NB4 (cell line): ENCODE measurements at regions not wholly inside any gene's neighbourhood (a gene's known extent, or its start where the extent isn't known, plus 50 kb on each side); places are given as distances from the start of the nearest gene placed in this dataset.

Experiments used
- MYC ChIP-seq: IDR thresholded peaks from 2 replicates; pipeline ENCODE4 v1.6.1; 2011; ENCODE audit warnings: low read depth, low read length
- POLR2A ChIP-seq: IDR thresholded peaks from 2 replicates; pipeline ENCODE4 v1.6.1; 2011; ENCODE audit warnings: mild to moderate bottlenecking; ENCODE audit not compliant: insufficient read length; ENCODE audit errors: extremely low read depth
- TF ChIP-seq, protein P1 (sequence below): IDR thresholded peaks from one replicate; pipeline ENCODE4 v1.5.1; 2012; ENCODE audit warnings: low read depth, low read length
- TF ChIP-seq, protein P2 (sequence below): IDR thresholded peaks from 2 replicates; pipeline ENCODE4 v1.6.1; 2011; ENCODE audit warnings: low read depth, low read length

DNA sequence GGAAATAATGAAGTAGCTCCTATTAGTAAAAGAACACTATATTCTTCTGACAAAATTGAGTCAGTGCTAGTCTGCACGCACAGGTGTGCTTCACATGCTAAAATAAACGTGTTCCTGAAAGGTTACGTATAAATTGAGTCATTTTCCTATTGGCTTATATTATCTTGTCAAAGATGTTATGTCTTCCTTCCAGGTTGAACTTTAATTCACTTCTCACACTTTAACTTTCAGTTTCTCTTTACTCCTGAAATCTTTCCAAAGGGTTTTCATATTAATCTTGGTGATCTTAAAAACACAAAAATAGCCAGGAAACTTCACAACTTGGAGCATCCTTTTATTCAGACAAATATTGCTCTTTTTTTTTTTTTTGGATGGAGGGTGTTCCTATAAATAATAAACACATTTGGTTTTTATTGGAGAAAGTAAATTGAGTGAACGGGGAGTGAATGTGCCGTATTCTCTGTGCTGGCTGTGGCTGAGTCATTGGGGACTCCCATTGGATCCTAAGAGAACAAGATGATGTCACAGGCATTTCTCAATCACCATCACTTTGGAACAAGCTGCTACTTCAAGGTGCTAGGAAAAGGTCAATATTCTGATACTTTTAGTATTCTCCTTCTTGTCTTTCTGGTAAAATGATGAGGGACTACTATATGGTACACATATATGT is 150.2 kb upstream of the SPATS2L start:
- TF ChIP-seq POLR2A, result no peak
- TF ChIP-seq, protein P1, sequence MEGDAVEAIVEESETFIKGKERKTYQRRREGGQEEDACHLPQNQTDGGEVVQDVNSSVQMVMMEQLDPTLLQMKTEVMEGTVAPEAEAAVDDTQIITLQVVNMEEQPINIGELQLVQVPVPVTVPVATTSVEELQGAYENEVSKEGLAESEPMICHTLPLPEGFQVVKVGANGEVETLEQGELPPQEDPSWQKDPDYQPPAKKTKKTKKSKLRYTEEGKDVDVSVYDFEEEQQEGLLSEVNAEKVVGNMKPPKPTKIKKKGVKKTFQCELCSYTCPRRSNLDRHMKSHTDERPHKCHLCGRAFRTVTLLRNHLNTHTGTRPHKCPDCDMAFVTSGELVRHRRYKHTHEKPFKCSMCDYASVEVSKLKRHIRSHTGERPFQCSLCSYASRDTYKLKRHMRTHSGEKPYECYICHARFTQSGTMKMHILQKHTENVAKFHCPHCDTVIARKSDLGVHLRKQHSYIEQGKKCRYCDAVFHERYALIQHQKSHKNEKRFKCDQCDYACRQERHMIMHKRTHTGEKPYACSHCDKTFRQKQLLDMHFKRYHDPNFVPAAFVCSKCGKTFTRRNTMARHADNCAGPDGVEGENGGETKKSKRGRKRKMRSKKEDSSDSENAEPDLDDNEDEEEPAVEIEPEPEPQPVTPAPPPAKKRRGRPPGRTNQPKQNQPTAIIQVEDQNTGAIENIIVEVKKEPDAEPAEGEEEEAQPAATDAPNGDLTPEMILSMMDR, result no peak
- TF ChIP-seq MYC, result no peak
- TF ChIP-seq, protein P2, sequence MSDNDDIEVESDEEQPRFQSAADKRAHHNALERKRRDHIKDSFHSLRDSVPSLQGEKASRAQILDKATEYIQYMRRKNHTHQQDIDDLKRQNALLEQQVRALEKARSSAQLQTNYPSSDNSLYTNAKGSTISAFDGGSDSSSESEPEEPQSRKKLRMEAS, result no peak
